ENCODE measurements at regions not wholly inside any gene's neighbourhood (a gene's known extent, or its start where the extent isn't known, plus 50 kb on each side); places are given as distances from the start of the nearest gene placed in this dataset.

GRCh38 chr15:66932634-66933024 lies 132.8 kb upstream of the SMAD3 start:
- DNase-seq (ENCODE audit: low read depth in 1 of 2, low spot score in 2 of 2) (no peak), FAIRE-seq (no peak)
- peaks cover 0 to 3% of the 10 kb centered on the region in 2 experiments for H4K20me1 ChIP-seq (replicated peaks in 1 of 2; ENCODE audit: control insufficient read depth in 1 of 2, insufficient read depth in 2 of 2, low read length in 2 of 2)
- H3K4me2 ChIP-seq (ENCODE audit: insufficient read depth in 1 of 2, low read depth in 2 of 2, low read length in 2 of 2): peak overlapping the region in 1 of 2 experiments; percentile 19; a peak in 1 of 4 replicates
- H2BK15ac ChIP-seq (ENCODE audit: low read length): peak overlapping the region; percentile 82
- TF ChIP-seq POLR2A (IDR thresholded peaks at IDR 0.05; ENCODE audit: control extremely low read depth in 1 of 2, low read depth in 2 of 2, low read length in 2 of 2) (no peak), SIRT6 (IDR thresholded peaks at IDR 0.05; ENCODE audit: low read length) (no peak), SUZ12 (IDR thresholded peaks at IDR 0.05; ENCODE audit: low read length) (no peak), HDAC6 (IDR thresholded peaks at IDR 0.05; ENCODE audit: low read depth, low read length) (no peak), RXRA (IDR thresholded peaks at IDR 0.05; ENCODE audit: insufficient read depth, low read depth, low read length) (no peak), TEAD4 (IDR thresholded peaks at IDR 0.05; ENCODE audit: low read depth, low read length) (no peak), NRF1 (IDR thresholded peaks at IDR 0.05; ENCODE audit: low read depth, low read length) (no peak), BACH1 (IDR thresholded peaks at IDR 0.05; ENCODE audit: low read length) (no peak), POLR2AphosphoS5 (IDR thresholded peaks at IDR 0.05; ENCODE audit: low read depth, low read length) (no peak), KDM1A (IDR thresholded peaks at IDR 0.05; ENCODE audit: borderline replicate concordance, low read length) (no peak)
- 0 out of 2 replicates have a peak overlapping the region, but pooled peaks have one; percentile 2 for H2BK20ac ChIP-seq (ENCODE audit: low read length)
- H3K14ac ChIP-seq (ENCODE audit: insufficient read length): no peak overlapping the region
- H3K27me3 ChIP-seq (replicated peaks in 1 of 4; ENCODE audit: control insufficient read depth in 3 of 4, extremely low read depth in 1 of 4, insufficient read depth in 3 of 4, low read length in 3 of 4): no peaks in the 10 kb centered on the region
- peak overlapping the region; percentile 40 for H3K4ac ChIP-seq (replicated peaks; ENCODE audit: insufficient read length, low read depth, low read length)
- 0 out of 2 replicates have a peak overlapping the region, but pooled peaks have one; percentile 30 for H3K27ac ChIP-seq (ENCODE audit: low read depth, low read length)
- H2BK120ac ChIP-seq (replicated peaks; ENCODE audit: low read depth, low read length): peak overlapping the region; percentile 73
- CTCF ChIA-PET (ENCODE audit: partially characterized antibody): interaction anchor here (1.1 to 3.4 kb wide), 4 partner anchors 9 to 29 kb away, joined by 6 to 13 read pairs (median 11); no protein-coding TSS in a partner anchor
- H3K36me3 ChIP-seq (ENCODE audit: control insufficient read depth in 2 of 4, insufficient read depth in 4 of 4, low read length in 3 of 4): peaks cover 0 to 4% (median 1%) of the 10 kb centered on the region in 4 experiments; a peak in 1 of 8 replicates
- H3K9ac ChIP-seq (replicated peaks in 1 of 4; ENCODE audit: extremely low read depth in 1 of 4, low read depth in 3 of 4, low read length in 3 of 4): 0 out of 7 replicates have a peak overlapping the region, but pooled peaks of 1 of the 4 experiments have one; percentile 20
- no peak overlapping the region for H3K56ac ChIP-seq (replicated peaks; ENCODE audit: insufficient read length, low read depth, low read length)
- H3K79me2 ChIP-seq (ENCODE audit: control insufficient read depth in 1 of 2, insufficient read depth in 2 of 2, low read length in 2 of 2): no peaks in the 10 kb centered on the region
- H2BK5ac ChIP-seq (ENCODE audit: low read depth, low read length): peak overlapping the region; percentile 13
- no peak overlapping the region for H4K5ac ChIP-seq (ENCODE audit: insufficient read length, low read depth, low read length)
- peaks cover 16 to 23% of the 10 kb centered on the region in 2 experiments for H3K9me3 ChIP-seq (ENCODE audit: insufficient read depth in 2 of 2, low read depth in 1 of 2, low read length in 1 of 2)
- H2AK5ac ChIP-seq (ENCODE audit: low read depth, low read length): peak overlapping the region; percentile 96; the same call in 1 of the 2 replicates
- no peaks in the 10 kb centered on the region for H3K79me1 ChIP-seq (ENCODE audit: low read depth, low read length)
- H3K18ac ChIP-seq (ENCODE audit: extremely low read depth, low read length): 0 out of 2 replicates have a peak overlapping the region, but pooled peaks have one; percentile 4
- H3K4me1 ChIP-seq (replicated peaks in 1 of 4; ENCODE audit: control insufficient read depth in 3 of 4, insufficient read depth in 4 of 4, low read length in 3 of 4): peaks cover 0 to 10% (median 5%) of the 10 kb centered on the region in 4 experiments; a peak in 4 of 7 replicates
- H3K23ac ChIP-seq (ENCODE audit: insufficient read length): no peak overlapping the region
- H4K8ac ChIP-seq (ENCODE audit: extremely low read depth, insufficient read depth, low read length): no peak overlapping the region
- WGBS, 2 experiments (ENCODE audit: extremely low coverage in 1 of 2, insufficient coverage in 1 of 2, insufficient read length in 1 of 2, insufficient replicate concordance in 2 of 2, low coverage in 1 of 2, low lambda C conversion rate in 2 of 2, missing lambda C conversion rate in 1 of 2): 79% methylated on average over 6 of the region's 6 CpGs; no CpG with 5 or more reads in 1 of the 2 experiments
- peaks cover 2% of the 10 kb centered on the region; the same call in 1 of the 2 replicates for H3K23me2 ChIP-seq (ENCODE audit: low read depth, low read length)
- peak overlapping the region; percentile 83 for H2AFZ ChIP-seq (ENCODE audit: low read length)
- POLR2A ChIA-PET (ENCODE audit: partially characterized antibody): no interaction called here
- peak overlapping the region; percentile 13 for H4K91ac ChIP-seq (replicated peaks; ENCODE audit: insufficient read length, low read length)
- peak overlapping the region; percentile 41; the same call in 1 of the 2 replicates for H2BK12ac ChIP-seq (ENCODE audit: low read depth, low read length)
- no peak overlapping the region for H3K4me3 ChIP-seq (ENCODE audit: extremely low read depth in 1 of 4, insufficient read depth in 2 of 4, low read depth in 3 of 4, low read length in 4 of 4)
